B cell (primary cell): ENCODE measurements at regions not wholly inside any gene's neighbourhood (a gene's known extent, or its start where the extent isn't known, plus 50 kb on each side); places are given as distances from the start of the nearest gene placed in this dataset.
"Not testable (repeated sequence)": the region's sequence is repeated elsewhere in the genome, so short reads cannot be mapped to it uniquely, and the experiment has no call there.

Experiments
- ATAC-seq: fragments of 200-7000 bp; cut with Tn5 transposase; one replicate; pipeline ENCODE4 v1.10.0; 2021; ENCODE audit warnings: low read depth, mild to moderate bottlenecking, moderate number of reproducible peaks, moderate library complexity
- CTCF ChIA-PET: fragments of 350-600 bp; sonication (Branson Sonifier 250); formaldehyde crosslinking; loops from one replicate; lab custom pipeline; 2021; ENCODE audit warnings: antibody characterized with exemption, inconsistent platforms; lab: Charles Lee
- POLR2A ChIA-PET: fragments of 350-600 bp; sonication (Branson Sonifier 250); formaldehyde crosslinking; loops from one replicate; lab custom pipeline; 2021; ENCODE audit warnings: antibody characterized with exemption; lab: Charles Lee
- DNase-seq: peaks from one replicate; pipeline ENCODE4 v3.0.0; 2013
- H2AFZ ChIP-seq: 2 replicates; pipeline ENCODE4 v1.6.1; 2012; ENCODE audit warnings: mild to moderate bottlenecking, low read depth, low read length; ENCODE audit not compliant: insufficient read depth, poor library complexity, severe bottlenecking
- H3K27ac ChIP-seq, 2 donors: 1 replicate in 1 of 2; 2 replicates in 1 of 2; pipeline ENCODE4 v1.5.1; 2012 to 2013; ENCODE audit warnings: low read length in 2 of 2, mild to moderate bottlenecking in 2 of 2, moderate library complexity in 1 of 2
- H3K27me3 ChIP-seq, 4 experiments: fragments of 200-600 bp in 1 of 4; sonication (generic) in 1 of 4; replicated peaks in 1 of 4; 1 replicate in 2 of 4; 2 replicates in 2 of 4; pipeline versions ENCODE4 v1.6.1 to v1.7.0; 2013 to 2016; ENCODE audit warnings: low read length in 3 of 4, mild to moderate bottlenecking in 2 of 4, mixed read lengths in 1 of 4, moderate library complexity in 1 of 4; ENCODE audit not compliant: insufficient read depth in 4 of 4, control insufficient read depth in 3 of 4; ENCODE audit errors: control extremely low read depth in 1 of 4
- H3K36me3 ChIP-seq, 2 experiments: replicated peaks in 1 of 2; 1 replicate in 1 of 2; 2 replicates in 1 of 2; pipeline versions ENCODE4 v1.6.1 to v1.7.1; 2013; ENCODE audit warnings: low read length in 1 of 2; ENCODE audit not compliant: insufficient read depth in 2 of 2, control insufficient read depth in 1 of 2; ENCODE audit errors: control extremely low read depth in 1 of 2, extremely low read depth in 1 of 2
- H3K4me1 ChIP-seq, 2 donors: fragments of 200-600 bp in 1 of 2; sonication (generic) in 1 of 2; 1 replicate in 1 of 2; 2 replicates in 1 of 2; pipeline versions ENCODE4 v1.5.1 to v1.6.1; 2013 to 2017; ENCODE audit warnings: low read length in 2 of 2; ENCODE audit not compliant: control insufficient read depth in 2 of 2, insufficient read depth in 2 of 2
- H3K4me2 ChIP-seq: replicated peaks from 2 replicates; pipeline ENCODE3; 2012; ENCODE audit warnings: mild to moderate bottlenecking, low read depth, low read length; ENCODE audit not compliant: poor library complexity, severe bottlenecking
- H3K4me3 ChIP-seq, 5 experiments: fragments of 200-600 bp in 1 of 5; sonication (generic) in 1 of 5; 1 replicate in 3 of 5; 2 replicates in 2 of 5; pipeline versions ENCODE4 v1.5.1 to v1.7.0; 2011 to 2016; ENCODE audit warnings: low read length in 4 of 5, mild to moderate bottlenecking in 4 of 5, low read depth in 2 of 5, control low read depth in 1 of 5, moderate library complexity in 1 of 5; ENCODE audit not compliant: insufficient read depth in 1 of 5; ENCODE audit errors: control extremely low read depth in 1 of 5, extremely low read depth in 1 of 5
- H3K79me2 ChIP-seq: fragments of 200-600 bp; sonication (generic); one replicate; pipeline ENCODE4 v1.6.0; 2016; ENCODE audit warnings: low read length; ENCODE audit not compliant: control insufficient read depth, insufficient read depth
- H3K9ac ChIP-seq: fragments of 200-600 bp; sonication (generic); 2 replicates; pipeline ENCODE4 v1.6.1; 2017; ENCODE audit warnings: mild to moderate bottlenecking, low read length, moderate library complexity
- H3K9me3 ChIP-seq, 3 donors: one replicate each; pipeline versions ENCODE4 v1.6.1 to v1.7.1; 2013; ENCODE audit warnings: low read length in 2 of 3; ENCODE audit not compliant: control insufficient read depth in 2 of 3, insufficient read depth in 1 of 3; ENCODE audit errors: control extremely low read depth in 1 of 3
- H4K20me1 ChIP-seq: 2 replicates; pipeline ENCODE4 v1.6.0; 2012; ENCODE audit warnings: mild to moderate bottlenecking, low read length; ENCODE audit not compliant: insufficient read depth, control insufficient read depth, poor library complexity, severe bottlenecking
- H3K27ac Mint-ChIP-seq: one replicate; pipeline ENCODE4 v1.8.0; 2021; ENCODE audit warnings: mixed read lengths
- H3K27me3 Mint-ChIP-seq: one replicate; pipeline ENCODE4 v1.8.0; 2021; ENCODE audit warnings: mixed read lengths
- H3K4me1 Mint-ChIP-seq: one replicate; pipeline ENCODE4 v1.8.0; 2021; ENCODE audit warnings: mixed read lengths
- H3K4me3 Mint-ChIP-seq: one replicate; pipeline ENCODE4 v1.8.0; 2021; ENCODE audit warnings: mixed read lengths
- H3K9me3 Mint-ChIP-seq: one replicate; pipeline ENCODE4 v1.8.0; 2022; ENCODE audit warnings: mixed read lengths; ENCODE audit not compliant: insufficient read depth
- EZH2 ChIP-seq: IDR thresholded peaks from 2 replicates; pipeline ENCODE4 v1.6.1; 2012; ENCODE audit warnings: borderline replicate concordance, low read depth, mild to moderate bottlenecking, moderate library complexity, low read length; ENCODE audit not compliant: insufficient read depth, poor library complexity, severe bottlenecking
- WGBS: methylation state at CpG from one replicate; pipeline ENCODE4 v1.1.5; 2013; ENCODE audit warnings: missing lambda C conversion rate; ENCODE audit not compliant: insufficient coverage; 5-methylcytosine and 5-hydroxymethylcytosine counted together
- intact Hi-C: fragments of 100-400 bp; cut with micrococcal nuclease; formaldehyde crosslinking; loops from one replicate; pipeline ENCODE4 v1.10.0; 2022
- TF ChIP-seq, protein P1 (sequence below): fragments of 200-600 bp; IDR thresholded peaks from one replicate; pipeline ENCODE4 v1.8.0; 2022; ENCODE audit warnings: antibody characterized with exemption, mild to moderate bottlenecking

DNA sequence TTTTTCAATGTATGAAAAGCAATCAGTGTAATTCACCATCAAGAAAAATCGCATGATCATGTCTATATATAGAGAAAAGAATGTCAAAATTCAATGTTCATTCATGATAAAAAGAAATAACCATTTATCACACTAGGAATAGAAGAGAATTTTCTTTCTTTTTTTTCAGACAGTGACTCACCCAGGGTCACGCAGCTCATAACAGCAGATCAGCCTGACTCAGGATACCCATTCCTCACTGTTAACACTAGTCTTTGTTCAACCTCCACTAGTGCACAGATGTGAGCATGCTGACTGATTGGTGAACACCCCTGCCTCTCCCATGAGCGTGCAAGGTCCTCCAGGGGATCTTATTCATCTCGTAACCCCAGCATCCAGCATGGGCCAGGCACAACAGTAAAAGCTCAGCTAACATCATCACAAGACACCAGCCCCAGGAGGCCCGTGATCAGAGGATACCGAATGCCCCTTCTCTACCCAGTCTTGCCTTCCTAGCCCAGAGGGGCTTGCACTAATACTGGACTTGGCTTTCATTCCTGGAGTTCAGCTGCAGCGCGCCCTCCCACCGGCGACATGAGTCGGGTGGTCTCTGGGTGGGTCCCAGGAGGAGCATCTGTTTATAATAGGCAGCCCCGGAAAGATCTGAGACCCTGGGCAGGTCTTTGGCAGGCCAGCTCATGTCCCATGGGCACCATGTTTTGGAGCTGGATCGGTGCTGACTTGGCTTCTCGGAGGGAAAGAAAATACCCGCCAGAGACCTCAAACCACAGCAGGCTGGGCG lies 539.5 kb upstream of the SLC10A2 start:
- WGBS, result 94% methylated on average over 13 of the region's 16 CpGs
- H3K4me3 Mint-ChIP-seq, result no peak overlapping the region
- Histone ChIP-seq H3K4me3 (no peak overlapping the region), H3K79me2 (no peaks in the 10 kb centered on the region), H3K9ac (no peak overlapping the region), H4K20me1 (no peaks in the 10 kb centered on the region), H3K4me2 (no peak overlapping the region), H3K9me3 (peaks cover 0 to 9% (median 0%) of the 10 kb centered on the region in 3 donors), H3K36me3 (no peaks in the 10 kb centered on the region), H3K27me3 (no peaks in the 10 kb centered on the region), H3K4me1 (peaks cover 4 to 5% of the 10 kb centered on the region in 2 donors), H2AFZ (no peak overlapping the region), H3K27ac (no peak overlapping the region)
- ATAC-seq (no peak), DNase-seq (no peak)
- H3K27ac Mint-ChIP-seq, result no peak overlapping the region
- POLR2A ChIA-PET, result no interaction called here
- TF ChIP-seq, protein P1, sequence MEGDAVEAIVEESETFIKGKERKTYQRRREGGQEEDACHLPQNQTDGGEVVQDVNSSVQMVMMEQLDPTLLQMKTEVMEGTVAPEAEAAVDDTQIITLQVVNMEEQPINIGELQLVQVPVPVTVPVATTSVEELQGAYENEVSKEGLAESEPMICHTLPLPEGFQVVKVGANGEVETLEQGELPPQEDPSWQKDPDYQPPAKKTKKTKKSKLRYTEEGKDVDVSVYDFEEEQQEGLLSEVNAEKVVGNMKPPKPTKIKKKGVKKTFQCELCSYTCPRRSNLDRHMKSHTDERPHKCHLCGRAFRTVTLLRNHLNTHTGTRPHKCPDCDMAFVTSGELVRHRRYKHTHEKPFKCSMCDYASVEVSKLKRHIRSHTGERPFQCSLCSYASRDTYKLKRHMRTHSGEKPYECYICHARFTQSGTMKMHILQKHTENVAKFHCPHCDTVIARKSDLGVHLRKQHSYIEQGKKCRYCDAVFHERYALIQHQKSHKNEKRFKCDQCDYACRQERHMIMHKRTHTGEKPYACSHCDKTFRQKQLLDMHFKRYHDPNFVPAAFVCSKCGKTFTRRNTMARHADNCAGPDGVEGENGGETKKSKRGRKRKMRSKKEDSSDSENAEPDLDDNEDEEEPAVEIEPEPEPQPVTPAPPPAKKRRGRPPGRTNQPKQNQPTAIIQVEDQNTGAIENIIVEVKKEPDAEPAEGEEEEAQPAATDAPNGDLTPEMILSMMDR, result no peak
- no peak for TF ChIP-seq EZH2
- CTCF ChIA-PET, result interaction anchor here (1.0 kb wide), 1 partner anchor 9 kb away, joined by 3 read pairs; no protein-coding TSS in a partner anchor
- no peaks in the 10 kb centered on the region for H3K9me3 Mint-ChIP-seq
- no peaks in the 10 kb centered on the region for H3K27me3 Mint-ChIP-seq
- intact Hi-C loops, result no loop called here
- H3K4me1 Mint-ChIP-seq, result peaks cover 5% of the 10 kb centered on the region

DNA sequence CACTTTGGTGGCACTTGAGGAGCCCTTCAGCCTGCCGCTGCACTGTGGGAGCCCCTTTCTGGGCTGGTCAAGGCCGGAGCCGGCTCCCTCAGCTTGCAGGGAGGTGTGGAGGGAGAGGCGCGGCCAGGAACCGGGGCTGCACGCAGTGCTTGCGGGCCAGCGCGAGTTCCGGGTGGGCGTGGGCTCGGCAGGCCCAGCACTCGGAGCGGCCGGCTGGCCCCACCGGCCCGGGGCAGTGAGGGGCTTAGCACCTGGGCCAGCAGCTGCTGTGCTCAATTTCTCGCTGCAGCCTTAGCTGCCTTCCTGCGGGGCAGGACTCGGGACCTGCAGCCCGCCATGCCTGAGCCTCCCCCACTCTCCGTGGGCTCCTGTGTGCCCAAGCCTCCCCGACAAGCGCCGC lies 533.7 kb upstream of the SLC10A2 start:
- H3K27ac ChIP-seq, H3K9ac ChIP-seq, H3K79me2 ChIP-seq, H2AFZ ChIP-seq, DNase-seq, ATAC-seq, H3K36me3 ChIP-seq, H3K4me2 ChIP-seq, H3K4me1 ChIP-seq, H3K27me3 Mint-ChIP-seq, H3K27me3 ChIP-seq, intact Hi-C loops, POLR2A ChIA-PET, H3K9me3 Mint-ChIP-seq, H3K4me3 Mint-ChIP-seq, H3K9me3 ChIP-seq, H3K4me1 Mint-ChIP-seq, H3K4me3 ChIP-seq, CTCF ChIA-PET, H3K27ac Mint-ChIP-seq, H4K20me1 ChIP-seq: not testable (repeated sequence)
- 92% methylated on average over 25 of the region's 26 CpGs for WGBS
